GM04504 (cell line): ENCODE measurements at regions not wholly inside any gene's neighbourhood (a gene's known extent, or its start where the extent isn't known, plus 50 kb on each side); places are given as distances from the start of the nearest gene placed in this dataset.
"Not testable (repeated sequence)": the region's sequence is repeated elsewhere in the genome, so short reads cannot be mapped to it uniquely, and the experiment has no call there.

ENCODE experiments used
- DNase-seq: peaks from one replicate; pipeline ENCODE4 v3.0.0-alpha.2; 2012; ENCODE audit warnings: low read depth

GRCh38 chr1:65590279-65590678 lies 169.8 kb downstream of the LEPR start:
- no peak for DNase-seq

- no peak for DNase-seq
Observed at GRCh38 chr1:65593516-65593915, 173.0 kb downstream of the LEPR start.

GRCh38 chr1:65595724-65596123 lies 175.3 kb downstream of the LEPR start:
- no peak for DNase-seq

GRCh38 chr1:65596768-65597167 lies 176.3 kb downstream of the LEPR start:
- no peak for DNase-seq

- no peak for DNase-seq
Observed at GRCh38 chr1:65605621-65606020, 185.2 kb downstream of the LEPR start.

GRCh38 chr1:65606426-65606825 lies 186.0 kb downstream of the LEPR start:
- no peak for DNase-seq

- DNase-seq, result no peak
Observed at GRCh38 chr1:65613884-65614283, 178.8 kb upstream of the PDE4B start.

GRCh38 chr1:65615859-65616258 lies 176.8 kb upstream of the PDE4B start:
- no peak for DNase-seq

- DNase-seq, result not testable (repeated sequence)
Observed at GRCh38 chr1:65621721-65622120, 171.0 kb upstream of the PDE4B start.

- DNase-seq, result no peak
Observed at GRCh38 chr1:65623895-65624294, 168.8 kb upstream of the PDE4B start.

- no peak for DNase-seq
Observed at GRCh38 chr1:65625528-65625927, 167.2 kb upstream of the PDE4B start.

- no peak for DNase-seq
Observed at GRCh38 chr1:65626003-65626402, 166.7 kb upstream of the PDE4B start.

- DNase-seq, result no peak
Observed at GRCh38 chr1:65629788-65630187, 162.9 kb upstream of the PDE4B start.

- DNase-seq, result no peak
Observed at GRCh38 chr1:65630855-65631254, 161.8 kb upstream of the PDE4B start.

- no peak for DNase-seq
Observed at GRCh38 chr1:65632235-65632634, 160.5 kb upstream of the PDE4B start.

GRCh38 chr1:65640046-65640445 lies 152.6 kb upstream of the PDE4B start:
- no peak for DNase-seq

GRCh38 chr1:65649185-65649584 lies 143.5 kb upstream of the PDE4B start:
- DNase-seq, result not testable (repeated sequence)

GRCh38 chr1:65650682-65651081 lies 142.0 kb upstream of the PDE4B start:
- no peak for DNase-seq

GRCh38 chr1:65654526-65654925 lies 138.2 kb upstream of the PDE4B start:
- DNase-seq, result not testable (repeated sequence)

- not testable (repeated sequence) for DNase-seq
Observed at GRCh38 chr1:65657609-65658008, 135.1 kb upstream of the PDE4B start.

- DNase-seq, result peak; percentile 8
Observed at GRCh38 chr1:65658122-65658521, 134.6 kb upstream of the PDE4B start.

GRCh38 chr1:65668368-65668767 lies 124.3 kb upstream of the PDE4B start:
- DNase-seq, result no peak

- DNase-seq, result no peak
Observed at GRCh38 chr1:65670518-65670917, 122.2 kb upstream of the PDE4B start.

GRCh38 chr1:65674522-65674921 lies 118.2 kb upstream of the PDE4B start:
- DNase-seq, result no peak

- DNase-seq, result no peak
Observed at GRCh38 chr1:65679773-65680172, 112.9 kb upstream of the PDE4B start.
